COR-L47 (cell line): ENCODE measurements at regions not wholly inside any gene's neighbourhood (a gene's known extent, or its start where the extent isn't known, plus 50 kb on each side); places are given as distances from the start of the nearest gene placed in this dataset.

Experiments used
- DNase-seq: peaks from one replicate; lab custom pipeline; 2025; lab: John Stamatoyannopoulos, UW

GRCh38 chr15:96092186-96092585 lies 238.3 kb upstream of the NR2F2 start:
- no peak for DNase-seq

DNA sequence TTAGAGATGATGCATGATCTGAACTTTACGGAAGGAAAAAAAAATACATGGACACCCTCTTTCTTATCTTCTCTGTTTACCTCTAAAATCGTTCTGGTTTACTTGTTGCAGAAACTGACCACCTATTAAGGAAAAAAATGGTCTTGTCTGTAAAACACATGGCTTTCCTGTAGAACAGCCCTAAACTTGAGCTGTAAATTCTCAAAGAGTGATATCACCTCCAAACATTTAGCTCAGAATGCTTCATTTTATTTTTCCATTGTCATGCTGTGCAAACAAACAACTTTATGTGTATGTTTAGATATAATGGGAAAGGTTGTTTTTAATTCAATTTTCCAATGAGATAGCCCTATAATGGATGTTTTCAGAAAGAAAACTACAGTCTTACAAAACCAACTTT lies 237.4 kb upstream of the NR2F2 start:
- no peak for DNase-seq

DNA sequence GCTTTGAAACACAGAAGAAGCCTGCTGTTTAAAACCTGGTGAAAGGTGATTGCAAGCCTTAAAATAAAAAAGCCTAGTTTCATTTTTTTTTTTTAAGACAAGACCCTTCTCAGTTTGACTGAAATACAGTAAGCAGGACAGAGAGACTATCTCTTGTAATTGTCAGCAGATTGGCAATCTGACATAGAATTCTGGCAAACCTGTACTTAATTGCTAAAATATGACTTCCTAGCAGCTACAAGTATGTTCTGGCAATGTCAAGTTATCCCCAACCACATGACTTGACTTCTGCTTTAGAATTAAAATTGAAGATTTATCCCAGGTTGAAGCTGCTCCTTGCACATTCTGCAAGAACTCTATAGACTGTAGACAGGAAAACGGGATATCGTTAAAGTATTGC lies 232.8 kb upstream of the NR2F2 start:
- DNase-seq = no peak

DNA sequence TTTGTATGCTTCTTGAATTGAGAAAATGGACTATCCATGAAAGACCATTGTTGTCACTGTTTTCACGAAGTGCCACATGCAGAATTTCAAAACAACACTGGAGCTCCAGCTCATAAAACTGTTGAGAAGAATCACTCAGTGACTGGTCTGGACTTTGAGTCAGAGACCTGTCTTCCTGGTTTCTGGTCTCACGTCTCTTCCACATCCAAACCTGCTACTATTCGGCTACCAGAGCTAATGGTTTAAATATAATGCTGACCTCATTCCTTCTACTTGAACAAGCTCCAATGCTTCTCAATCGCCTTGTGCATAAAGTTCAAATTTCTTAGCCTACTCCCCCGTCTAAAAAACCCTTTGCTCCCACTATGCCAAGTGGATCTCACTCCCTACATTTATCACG lies 227.9 kb upstream of the NR2F2 start:
- no peak for DNase-seq

- DNase-seq = no peak
Measured at GRCh38 chr15:96106181-96106580, 224.3 kb upstream of the NR2F2 start.

DNA sequence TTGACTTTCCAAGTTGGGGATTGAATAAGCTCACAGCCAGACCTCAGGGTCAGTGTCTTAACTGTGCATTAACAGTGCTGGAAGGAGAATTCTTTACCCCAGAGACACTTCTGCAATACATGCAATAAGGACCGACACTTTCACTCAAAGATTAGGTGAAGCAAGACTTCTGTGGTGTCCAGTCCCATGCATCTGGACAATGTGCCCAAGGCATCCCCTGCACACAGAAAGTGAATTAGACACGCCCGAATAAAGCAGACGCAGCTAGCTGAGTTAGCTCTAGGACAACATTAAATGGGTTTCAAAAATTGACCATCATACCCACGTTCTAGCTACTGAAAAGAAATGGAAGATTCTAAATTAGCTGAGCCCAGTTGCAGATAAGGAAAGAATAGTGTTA lies 223.9 kb upstream of the NR2F2 start:
- DNase-seq = no peak

GRCh38 chr15:96107916-96108315 lies 222.6 kb upstream of the NR2F2 start:
- no peak for DNase-seq

DNA sequence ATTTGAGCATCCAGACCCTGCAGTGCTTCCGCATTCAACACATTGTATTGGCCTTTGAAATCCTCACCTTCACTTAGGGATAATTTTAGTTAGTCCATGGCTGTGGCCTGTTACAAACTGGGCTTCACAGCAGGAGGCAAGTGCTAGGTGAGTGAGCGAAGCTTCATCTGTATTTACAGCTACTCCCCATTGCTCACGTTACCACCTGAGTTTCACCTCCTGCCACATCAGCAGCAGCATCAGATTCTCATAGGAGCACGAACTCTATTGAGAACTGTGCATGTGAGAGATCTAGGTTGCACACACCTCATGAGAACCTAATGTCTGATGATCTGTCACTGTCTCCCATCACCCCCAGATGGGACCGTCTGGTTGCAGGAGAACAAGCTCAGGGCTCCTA lies 222.1 kb upstream of the NR2F2 start:
- DNase-seq = no peak

GRCh38 chr15:96109820-96110219 lies 220.7 kb upstream of the NR2F2 start:
- DNase-seq = no peak

GRCh38 chr15:96112018-96112417 lies 218.5 kb upstream of the NR2F2 start:
- no peak for DNase-seq

DNA sequence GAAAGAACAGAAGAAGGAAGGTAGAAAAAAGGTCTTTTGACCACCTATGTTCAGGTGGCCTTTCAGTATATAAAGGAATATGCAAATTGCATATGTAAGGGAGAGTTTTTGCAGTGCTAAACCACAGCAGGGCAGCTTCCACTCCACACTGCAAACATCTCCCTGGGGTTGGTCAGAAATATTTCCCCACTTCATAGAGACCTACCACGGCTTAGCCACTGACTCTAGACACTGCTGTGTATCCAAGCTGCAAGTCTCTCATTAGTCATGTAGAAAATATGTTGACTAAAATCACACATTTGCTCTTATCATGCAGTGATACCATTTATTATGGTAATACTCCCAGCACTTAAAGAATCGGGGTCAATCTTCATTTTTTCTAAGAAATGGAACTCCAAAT lies 214.9 kb upstream of the NR2F2 start:
- DNase-seq = no peak

DNA sequence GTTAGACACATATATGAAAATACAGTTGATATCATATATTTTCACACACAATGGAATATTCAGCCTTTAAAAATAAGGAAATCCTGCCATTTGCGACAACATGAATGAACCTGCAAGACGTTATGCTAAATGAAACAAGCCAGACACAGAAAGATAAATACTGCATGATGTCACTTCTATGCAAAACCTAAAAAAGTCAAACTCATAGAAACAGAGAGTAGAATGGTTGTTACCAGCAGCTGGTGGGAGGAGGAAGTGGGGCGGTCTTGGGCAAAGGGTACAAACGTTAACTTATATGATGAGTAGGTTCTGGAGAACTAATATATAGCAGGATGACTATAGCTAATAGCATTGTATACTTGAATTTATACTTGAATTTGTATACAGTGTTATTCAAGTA lies 213.2 kb upstream of the NR2F2 start:
- no peak for DNase-seq

DNA sequence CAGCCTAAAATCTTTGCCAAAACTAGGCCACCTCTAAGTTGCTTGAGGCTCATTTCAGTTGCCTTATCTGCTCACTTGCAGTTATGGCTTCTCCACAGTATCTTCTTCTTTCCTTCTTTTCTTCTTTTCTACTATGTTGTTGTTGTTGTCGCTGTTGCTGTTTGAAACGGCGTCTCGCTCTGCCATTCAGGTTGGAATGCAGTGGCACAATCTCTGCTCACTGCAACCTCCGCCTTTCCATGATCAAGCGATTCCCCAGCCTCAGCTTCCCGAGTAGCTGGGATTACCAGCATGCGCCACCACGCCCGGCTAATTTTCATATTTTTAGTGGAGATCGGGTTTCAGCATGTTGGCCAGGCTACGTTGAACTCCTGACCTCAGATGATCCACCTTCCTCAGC lies 210.8 kb upstream of the NR2F2 start:
- no peak for DNase-seq

- DNase-seq = no peak
Measured at GRCh38 chr15:96121086-96121920, 209.2 kb upstream of the NR2F2 start.

DNA sequence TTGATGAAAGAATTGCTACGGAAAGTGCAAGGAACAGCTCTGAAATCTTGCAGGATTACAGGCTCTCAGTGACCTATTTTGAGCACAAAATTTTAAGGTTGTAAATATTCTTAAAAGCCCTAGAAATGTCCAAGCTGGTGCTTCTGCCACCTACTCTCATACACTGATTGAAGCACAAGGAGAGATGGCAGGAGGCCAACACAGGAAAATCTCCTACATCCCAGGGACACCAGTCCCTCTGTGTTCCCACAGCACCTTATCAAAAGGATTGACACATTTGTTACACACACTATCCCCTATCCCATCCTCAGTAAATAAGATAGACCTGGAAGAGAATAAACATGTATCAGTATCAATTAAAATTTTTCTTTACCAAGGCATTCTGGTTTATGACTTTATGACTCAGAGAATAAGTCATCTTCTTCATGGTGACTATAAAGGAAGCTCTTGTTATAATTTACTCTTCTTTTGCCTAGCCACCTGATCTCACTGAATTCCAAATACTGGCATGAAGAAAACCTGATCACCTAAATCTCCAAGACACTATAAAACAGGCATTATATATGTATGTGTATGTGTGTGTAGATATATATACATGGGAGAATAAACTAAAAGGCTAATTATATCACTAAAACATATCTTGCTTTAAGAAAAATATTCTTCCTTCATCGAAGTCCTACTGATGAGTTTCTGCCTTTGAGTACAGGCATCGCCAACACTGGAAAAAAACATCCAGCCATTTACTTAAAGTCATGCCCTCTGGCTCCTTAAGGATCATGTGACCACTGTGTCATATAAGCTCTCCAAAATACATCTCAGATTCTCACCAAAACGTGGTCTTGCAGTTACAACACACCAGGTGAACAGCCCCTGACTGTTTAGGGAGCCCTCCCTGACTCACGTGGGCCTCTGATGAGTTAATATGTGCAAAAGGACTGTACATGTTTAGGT lies 208.1 kb upstream of the NR2F2 start:
- no peak for DNase-seq

- no peak for DNase-seq
Measured at GRCh38 chr15:96123028-96123400, 207.5 kb upstream of the NR2F2 start.

GRCh38 chr15:96123630-96124187 lies 206.8 kb upstream of the NR2F2 start:
- no peak for DNase-seq

GRCh38 chr15:96124436-96124835 lies 206.1 kb upstream of the NR2F2 start:
- no peak for DNase-seq

DNA sequence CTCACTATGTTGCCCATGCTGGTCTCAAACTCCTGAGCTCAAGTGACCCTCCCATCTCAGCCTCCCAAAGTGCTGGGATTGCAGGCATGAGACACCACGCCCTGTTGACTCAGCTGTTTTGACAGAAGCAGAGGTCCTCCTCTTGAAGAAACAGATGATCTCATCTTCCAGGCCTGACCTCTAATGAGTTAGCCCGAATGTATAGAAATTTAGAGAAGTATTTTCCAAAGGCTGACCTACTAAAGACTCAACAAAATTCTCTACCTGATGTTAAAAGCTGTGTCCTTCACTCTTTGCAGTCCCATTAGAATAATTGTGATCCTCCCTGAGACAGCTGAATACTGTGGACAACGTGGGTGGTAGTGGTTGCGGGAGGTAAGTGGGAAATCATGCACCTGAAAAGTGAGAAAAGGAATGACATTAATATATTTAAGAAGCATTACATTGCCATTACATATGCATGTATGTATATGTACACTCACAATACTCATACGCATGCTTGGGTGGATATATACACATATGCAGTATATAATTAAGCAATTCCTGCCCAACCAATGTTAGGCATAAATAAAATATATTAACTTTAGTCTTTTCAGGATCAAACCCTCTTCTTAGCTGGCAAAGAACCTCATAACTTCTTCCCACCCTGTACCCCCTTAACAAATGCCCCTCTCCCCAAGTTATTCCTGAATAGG lies 204.6 kb upstream of the NR2F2 start:
- DNase-seq = no peak

DNA sequence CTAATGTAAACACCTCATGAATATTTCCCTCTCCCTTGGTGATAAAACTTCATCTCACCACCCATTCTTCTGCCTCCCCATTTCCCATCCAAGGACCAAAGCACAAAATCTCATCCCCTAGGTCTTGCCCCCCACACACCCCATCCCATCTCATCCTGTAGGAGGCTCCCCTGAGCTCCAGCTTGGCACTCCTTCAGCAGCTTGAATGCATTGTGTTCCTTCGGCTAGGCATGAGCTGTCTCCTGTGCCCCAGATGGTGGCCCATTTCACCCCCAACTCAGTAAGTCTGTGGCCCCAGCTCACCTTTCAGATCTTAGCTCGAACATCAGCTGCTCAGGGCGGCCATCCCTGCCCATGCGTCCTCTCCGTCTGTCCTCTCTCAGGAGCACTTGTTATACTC lies 203.6 kb upstream of the NR2F2 start:
- no peak for DNase-seq

DNA sequence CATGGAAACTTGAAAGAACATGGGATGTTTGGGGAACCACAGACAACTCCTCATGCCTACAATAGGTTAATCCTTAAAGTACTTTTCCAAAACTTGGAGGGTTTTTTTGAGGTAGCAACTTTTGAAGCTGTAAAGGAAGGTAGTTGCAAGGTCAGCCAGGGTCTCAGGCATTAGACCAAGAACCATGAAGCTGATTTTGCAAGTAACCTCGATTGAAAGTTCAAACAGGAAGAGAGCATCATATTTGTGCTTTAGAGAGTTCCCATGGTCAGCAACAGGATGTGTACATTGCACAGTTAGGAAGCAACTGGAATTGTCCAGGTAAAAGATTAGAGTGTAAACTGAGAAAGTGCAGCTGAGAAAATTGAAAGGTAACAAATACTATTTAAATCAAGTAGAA lies 199.8 kb upstream of the NR2F2 start:
- no peak for DNase-seq

- no peak for DNase-seq
Measured at GRCh38 chr15:96132126-96132525, 198.4 kb upstream of the NR2F2 start.
